Uterus (tissue), 3 donors: ENCODE measurements at regions not wholly inside any gene's neighbourhood (a gene's known extent, or its start where the extent isn't known, plus 50 kb on each side); places are given as distances from the start of the nearest gene placed in this dataset.

Experiments
- DNase-seq, 2 donors: peaks; one replicate each; pipeline ENCODE4 v3.0.0-alpha.2; 2019 to 2020
- H3K27ac ChIP-seq, 2 donors: fragments of 200-600 bp; sonication (generic); 1 replicate in 1 of 2; 2 replicates in 1 of 2; pipeline ENCODE4 v1.5.1; 2016 to 2018
- H3K27me3 ChIP-seq, 2 donors: fragments of 200-600 bp; sonication (generic); one replicate each; pipeline ENCODE4 v1.5.1; 2018 to 2019; ENCODE audit warnings: control low read depth in 1 of 2
- H3K36me3 ChIP-seq, 2 donors: fragments of 200-600 bp; sonication (generic); one replicate each; pipeline ENCODE4 v1.5.1; 2019; ENCODE audit warnings: control low read depth in 1 of 2
- H3K4me1 ChIP-seq, 2 donors: fragments of 200-600 bp; sonication (generic); one replicate each; pipeline ENCODE4 v1.5.1; 2018 to 2019; ENCODE audit warnings: control low read depth in 1 of 2
- H3K4me3 ChIP-seq, 2 donors: fragments of 200-600 bp; sonication (generic); 1 replicate in 1 of 2; 2 replicates in 1 of 2; pipeline ENCODE4 v1.5.1; 2018 to 2019; ENCODE audit warnings: mild to moderate bottlenecking in 1 of 2
- H3K9me3 ChIP-seq, 2 donors: fragments of 200-600 bp; sonication (generic); one replicate each; pipeline ENCODE4 v1.5.1; 2019; ENCODE audit warnings: control low read depth in 1 of 2
- POLR2A ChIP-seq, 2 donors: fragments of 450-650 bp; IDR thresholded peaks; one replicate each; pipeline ENCODE4 v1.6.1; 2016; ENCODE audit warnings: antibody characterized with exemption in 2 of 2, mild to moderate bottlenecking in 1 of 2, moderate library complexity in 1 of 2
- intact Hi-C: fragments of 100-400 bp; cut with DNase I; formaldehyde crosslinking; loops from one replicate; pipeline ENCODE4 v1.15.1; 2023; ENCODE audit warnings: low total_unique reads
- TF ChIP-seq, protein P1 (sequence below), 4 experiments: fragments of 200-600 bp in 2 of 4; fragments of 450-650 bp in 2 of 4; sonication (generic) in 2 of 4; IDR thresholded peaks; one replicate each; pipeline ENCODE4 v1.5.1; 2016 to 2019; ENCODE audit warnings: antibody characterized with exemption in 4 of 4, mild to moderate bottlenecking in 2 of 4, moderate library complexity in 1 of 4
- donor health status: DM: yes; HTN: yes; CAD: no.

DNA sequence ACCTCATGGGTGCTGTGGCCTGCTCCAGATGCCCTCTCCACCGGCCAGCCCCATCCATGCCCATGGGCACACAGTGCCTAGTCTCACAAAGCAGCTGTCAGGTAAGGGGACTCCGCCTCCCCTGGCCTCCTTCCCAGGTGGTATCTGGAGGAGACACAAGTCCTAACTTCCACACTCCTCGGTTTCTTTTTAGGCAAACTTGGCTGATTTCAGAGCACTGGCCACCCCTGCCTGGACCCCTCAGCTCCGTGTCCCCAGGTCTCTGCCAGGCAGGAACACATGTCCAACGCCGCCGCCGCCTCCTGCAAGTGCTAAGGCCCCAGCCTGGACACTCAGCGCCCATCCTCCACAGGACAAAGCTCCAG, 324.1 kb upstream of the DIO3 start:
- no peak overlapping the region for H3K4me3 ChIP-seq
- no peaks in the 10 kb centered on the region for H3K9me3 ChIP-seq
- no peaks in the 10 kb centered on the region for H3K4me1 ChIP-seq
- TF ChIP-seq POLR2A (IDR thresholded peaks at IDR 0.05): no peak
- TF ChIP-seq, protein P1, sequence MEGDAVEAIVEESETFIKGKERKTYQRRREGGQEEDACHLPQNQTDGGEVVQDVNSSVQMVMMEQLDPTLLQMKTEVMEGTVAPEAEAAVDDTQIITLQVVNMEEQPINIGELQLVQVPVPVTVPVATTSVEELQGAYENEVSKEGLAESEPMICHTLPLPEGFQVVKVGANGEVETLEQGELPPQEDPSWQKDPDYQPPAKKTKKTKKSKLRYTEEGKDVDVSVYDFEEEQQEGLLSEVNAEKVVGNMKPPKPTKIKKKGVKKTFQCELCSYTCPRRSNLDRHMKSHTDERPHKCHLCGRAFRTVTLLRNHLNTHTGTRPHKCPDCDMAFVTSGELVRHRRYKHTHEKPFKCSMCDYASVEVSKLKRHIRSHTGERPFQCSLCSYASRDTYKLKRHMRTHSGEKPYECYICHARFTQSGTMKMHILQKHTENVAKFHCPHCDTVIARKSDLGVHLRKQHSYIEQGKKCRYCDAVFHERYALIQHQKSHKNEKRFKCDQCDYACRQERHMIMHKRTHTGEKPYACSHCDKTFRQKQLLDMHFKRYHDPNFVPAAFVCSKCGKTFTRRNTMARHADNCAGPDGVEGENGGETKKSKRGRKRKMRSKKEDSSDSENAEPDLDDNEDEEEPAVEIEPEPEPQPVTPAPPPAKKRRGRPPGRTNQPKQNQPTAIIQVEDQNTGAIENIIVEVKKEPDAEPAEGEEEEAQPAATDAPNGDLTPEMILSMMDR (IDR thresholded peaks at IDR 0.05): no peak
- intact Hi-C loops: no loop called here
- no peak for DNase-seq
- no peak overlapping the region for H3K27ac ChIP-seq
- no peaks in the 10 kb centered on the region for H3K27me3 ChIP-seq
- no peaks in the 10 kb centered on the region for H3K36me3 ChIP-seq

DNA sequence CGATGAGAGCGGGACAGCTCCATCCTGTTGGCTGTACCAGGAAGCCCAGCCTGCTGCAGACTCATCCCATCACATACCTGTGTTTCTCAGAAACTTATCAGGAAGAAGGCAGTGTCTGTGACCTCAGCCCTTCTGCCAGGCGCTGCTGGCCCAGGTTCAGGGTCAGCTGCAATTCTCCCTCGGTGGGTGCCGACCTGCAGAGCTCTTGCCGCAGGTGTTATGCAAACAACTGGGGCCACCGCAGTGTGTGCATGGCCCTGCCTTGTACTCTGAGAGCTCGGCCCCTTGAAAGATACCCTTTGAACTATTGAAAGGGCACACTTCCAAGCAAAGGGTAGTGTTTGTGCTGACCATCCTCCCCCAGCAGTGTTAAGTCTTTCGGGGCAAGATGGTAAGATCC, 322.2 kb upstream of the DIO3 start:
- TF ChIP-seq POLR2A (IDR thresholded peaks at IDR 0.05): no peak
- TF ChIP-seq, protein P1 (IDR thresholded peaks at IDR 0.05): no peak
- intact Hi-C loops: no loop called here
- no peaks in the 10 kb centered on the region for H3K4me1 ChIP-seq

GRCh38 chr14:101241147-101241546, 320.1 kb upstream of the DIO3 start:
- no peak overlapping the region for H3K27ac ChIP-seq
- no peaks in the 10 kb centered on the region for H3K27me3 ChIP-seq
- H3K4me1 ChIP-seq: no peaks in the 10 kb centered on the region
- no peak for TF ChIP-seq POLR2A (IDR thresholded peaks at IDR 0.05)
- TF ChIP-seq, protein P1 (IDR thresholded peaks at IDR 0.05): no peak
- H3K36me3 ChIP-seq: no peaks in the 10 kb centered on the region
- intact Hi-C loops: no loop called here
- H3K9me3 ChIP-seq: no peaks in the 10 kb centered on the region
- DNase-seq: no peak
- no peak overlapping the region for H3K4me3 ChIP-seq

More for the DNA sequence above, 322.2 kb upstream of the DIO3 start:
- no peaks in the 10 kb centered on the region for H3K27me3 ChIP-seq
- H3K36me3 ChIP-seq: no peaks in the 10 kb centered on the region
- no peak overlapping the region for H3K27ac ChIP-seq
- no peak overlapping the region for H3K4me3 ChIP-seq
- no peaks in the 10 kb centered on the region for H3K9me3 ChIP-seq
- no peak for DNase-seq

DNA sequence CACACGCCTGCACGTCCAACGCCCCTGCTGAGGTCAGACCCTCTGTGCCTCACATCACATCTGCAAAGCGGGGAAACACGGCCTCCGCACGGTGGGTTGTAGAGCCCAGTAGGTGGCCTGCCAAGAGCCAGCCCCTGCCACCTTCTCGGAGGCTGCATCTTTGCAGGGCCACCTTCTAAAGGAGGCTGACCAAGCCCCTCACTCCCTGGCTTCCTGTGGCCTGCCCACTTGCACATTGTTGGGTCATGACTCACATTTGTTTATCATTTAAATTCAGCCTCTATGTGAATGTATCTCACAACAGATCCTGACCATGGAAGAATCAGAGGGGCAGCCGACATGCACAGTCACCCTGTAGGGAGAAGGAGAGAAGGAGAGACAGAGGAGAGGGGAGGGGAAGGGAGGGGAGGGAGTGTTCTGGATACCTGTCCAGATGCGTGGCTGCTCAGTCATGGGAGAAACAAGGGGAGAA, 319.5 kb upstream of the DIO3 start:
- DNase-seq: no peak
- TF ChIP-seq POLR2A (IDR thresholded peaks at IDR 0.05): no peak
- TF ChIP-seq, protein P1 (IDR thresholded peaks at IDR 0.05): no peak
- Histone ChIP-seq H3K9me3 (no peaks in the 10 kb centered on the region), H3K27ac (no peak overlapping the region), H3K27me3 (no peaks in the 10 kb centered on the region), H3K36me3 (no peaks in the 10 kb centered on the region), H3K4me3 (no peak overlapping the region), H3K4me1 (no peaks in the 10 kb centered on the region)
- intact Hi-C loops: no loop called here

GRCh38 chr14:101242442-101243385, 318.6 kb upstream of the DIO3 start:
- no peak for TF ChIP-seq POLR2A (IDR thresholded peaks at IDR 0.05)
- TF ChIP-seq, protein P1 (IDR thresholded peaks at IDR 0.05): no peak
- no peak for DNase-seq
- Histone ChIP-seq H3K27ac (no peak overlapping the region), H3K4me3 (no peak overlapping the region), H3K4me1 (no peaks in the 10 kb centered on the region), H3K27me3 (no peaks in the 10 kb centered on the region), H3K36me3 (no peaks in the 10 kb centered on the region), H3K9me3 (no peaks in the 10 kb centered on the region)
- intact Hi-C loops: no loop called here
